ENCODE measurements at regions not wholly inside any gene's neighbourhood (a gene's known extent, or its start where the extent isn't known, plus 50 kb on each side); places are given as distances from the start of the nearest gene placed in this dataset.

- ATAC-seq (no peak), DNase-seq (ENCODE audit: low spot score) (no peak), FAIRE-seq (no peak)
- Histone ChIP-seq H3K27ac (ENCODE audit: extremely low read length, insufficient read depth, low read length) (no peak overlapping the region), H3K4me3 (replicated peaks in 1 of 3; ENCODE audit: insufficient read depth in 1 of 3, low read depth in 2 of 3, low read length in 3 of 3) (no peak overlapping the region), H3K36me3 (replicated peaks in 1 of 2; ENCODE audit: control insufficient read depth in 1 of 2, insufficient read depth in 2 of 2, low read length in 2 of 2) (no peaks in the 10 kb centered on the region), H3K4me1 (ENCODE audit: insufficient read depth, low read length) (no peaks in the 10 kb centered on the region), H2AFZ (ENCODE audit: low read length) (no peak overlapping the region), H3K79me2 (ENCODE audit: insufficient read depth, low read length) (no peaks in the 10 kb centered on the region), H4K20me1 (ENCODE audit: insufficient read depth, low read length) (no peaks in the 10 kb centered on the region), H3K27me3 (ENCODE audit: control insufficient read depth in 1 of 2, insufficient read depth in 2 of 2, low read length in 2 of 2) (no peaks in the 10 kb centered on the region; a peak in 1 of 5 replicates), H3K9me3 (ENCODE audit: low read length) (no peaks in the 10 kb centered on the region), H3K9ac (ENCODE audit: insufficient read depth, low read depth, low read length) (no peak overlapping the region), H3K4me2 (ENCODE audit: low read depth, low read length) (no peak overlapping the region)
- no TSS peak for BruUV-seq (replicated peaks)
- intact Hi-C loops (cut with micrococcal nuclease; ENCODE audit: unreplicated experiment), result no loop called here
- TF ChIP-seq ATM (IDR thresholded peaks at IDR 0.05; ENCODE audit: borderline replicate concordance) (no peak), ZNF180 (CRISPR knock-in tag; IDR thresholded peaks at IDR 0.05; ENCODE audit: borderline replicate concordance, low read depth) (no peak), KIAA2018 (CRISPR knock-in tag; IDR thresholded peaks at IDR 0.05; ENCODE audit: borderline replicate concordance) (no peak), ZNF800 (CRISPR knock-in tag; IDR thresholded peaks at IDR 0.05) (no peak), ZNF280B (CRISPR knock-in tag; IDR thresholded peaks at IDR 0.05; ENCODE audit: borderline replicate concordance) (no peak), FOXO4 (CRISPR knock-in tag; conservative IDR thresholded peaks at IDR 0.05) (no peak)
- ChIA-PET POLR2A (no interaction called here), CTCF (ENCODE audit: low intra/inter-chr PET ratio, low total read pairs) (no interaction called here)
- in situ Hi-C loops (cut with HindIII; ENCODE audit: extremely low pct_ligation_motif_present, low pct_unique_long_range_greater_than_20kb), result no loop called here
- 31% methylated on average over 3 of the region's 3 CpGs for WGBS (ENCODE audit: low lambda C conversion rate)
These were observed 254.2 kb upstream of the SLCO3A1 start for GRCh38 chr15:91599261-91599660.

Measured in HepG2 (cell line).